ENCODE measurements at regions not wholly inside any gene's neighbourhood (a gene's known extent, or its start where the extent isn't known, plus 50 kb on each side); places are given as distances from the start of the nearest gene placed in this dataset.

DNA sequence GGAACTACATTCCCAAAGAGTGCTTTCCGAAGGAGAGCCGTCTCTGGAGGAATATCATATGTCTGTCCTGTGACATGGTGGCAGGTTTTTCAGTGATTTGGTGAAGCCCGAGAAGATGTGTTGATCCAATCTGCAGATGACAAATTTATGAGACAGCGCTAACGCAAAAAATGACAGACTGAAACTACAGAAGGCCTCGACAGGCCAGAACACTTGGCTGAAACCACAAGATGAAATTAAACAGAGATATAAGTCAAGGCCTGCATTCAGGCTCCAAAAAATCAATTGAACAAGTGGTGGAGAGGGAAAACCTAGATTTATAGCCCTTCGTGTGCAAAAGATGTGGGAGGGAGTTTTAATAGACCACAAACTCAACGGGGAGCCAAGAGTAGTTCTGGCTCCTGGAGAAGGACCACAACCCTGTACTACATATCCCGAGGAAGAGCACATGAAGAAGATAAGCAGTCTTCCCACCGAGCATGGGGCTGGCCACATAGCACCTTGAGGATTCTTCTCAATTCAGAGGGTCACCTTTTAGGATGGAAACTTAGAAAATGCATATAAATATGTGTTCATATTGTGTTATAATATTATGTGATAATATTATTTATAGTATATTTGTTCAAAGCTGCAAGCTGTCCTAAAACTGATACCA is 231.3 kb upstream of the PDE10A start:
- H3K4me3 ChIP-seq = no peak overlapping the region
- WGBS (ENCODE audit: insufficient coverage, low coverage, low lambda C conversion rate, missing lambda C conversion rate) = 58% methylated on average over 10 of the region's 10 CpGs
- no peak for TF ChIP-seq POLR2A (IDR thresholded peaks at IDR 0.05)
- TF ChIP-seq, protein P1, sequence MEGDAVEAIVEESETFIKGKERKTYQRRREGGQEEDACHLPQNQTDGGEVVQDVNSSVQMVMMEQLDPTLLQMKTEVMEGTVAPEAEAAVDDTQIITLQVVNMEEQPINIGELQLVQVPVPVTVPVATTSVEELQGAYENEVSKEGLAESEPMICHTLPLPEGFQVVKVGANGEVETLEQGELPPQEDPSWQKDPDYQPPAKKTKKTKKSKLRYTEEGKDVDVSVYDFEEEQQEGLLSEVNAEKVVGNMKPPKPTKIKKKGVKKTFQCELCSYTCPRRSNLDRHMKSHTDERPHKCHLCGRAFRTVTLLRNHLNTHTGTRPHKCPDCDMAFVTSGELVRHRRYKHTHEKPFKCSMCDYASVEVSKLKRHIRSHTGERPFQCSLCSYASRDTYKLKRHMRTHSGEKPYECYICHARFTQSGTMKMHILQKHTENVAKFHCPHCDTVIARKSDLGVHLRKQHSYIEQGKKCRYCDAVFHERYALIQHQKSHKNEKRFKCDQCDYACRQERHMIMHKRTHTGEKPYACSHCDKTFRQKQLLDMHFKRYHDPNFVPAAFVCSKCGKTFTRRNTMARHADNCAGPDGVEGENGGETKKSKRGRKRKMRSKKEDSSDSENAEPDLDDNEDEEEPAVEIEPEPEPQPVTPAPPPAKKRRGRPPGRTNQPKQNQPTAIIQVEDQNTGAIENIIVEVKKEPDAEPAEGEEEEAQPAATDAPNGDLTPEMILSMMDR (IDR thresholded peaks at IDR 0.05) = no peak
- intact Hi-C loops (cut with DNase I) = no loop called here
- H3K9me3 ChIP-seq = no peaks in the 10 kb centered on the region
- H3K4me1 ChIP-seq = no peaks in the 10 kb centered on the region
- ATAC-seq (no peak), DNase-seq (no peak)
- H3K36me3 ChIP-seq = no peaks in the 10 kb centered on the region
- no peak overlapping the region for H3K27ac ChIP-seq
- H3K27me3 ChIP-seq = no peaks in the 10 kb centered on the region

DNA sequence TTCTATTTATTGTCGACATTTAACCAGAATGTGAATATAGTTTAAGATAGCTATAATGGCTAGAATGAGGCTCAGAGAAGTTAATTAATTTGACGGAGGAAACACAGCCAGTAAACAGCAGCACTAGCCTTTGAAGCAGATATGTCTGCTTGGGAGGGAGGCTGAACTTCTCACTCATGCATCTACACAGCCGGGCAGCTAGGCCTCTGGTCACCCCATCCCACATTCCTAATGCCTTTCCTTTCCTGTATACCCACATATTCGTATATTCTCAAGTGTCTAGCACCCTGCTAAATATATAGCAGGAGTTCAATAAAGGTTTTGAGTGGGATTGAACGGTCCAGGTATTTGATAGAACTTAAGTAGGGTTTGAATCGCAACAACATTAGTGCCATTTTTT is 230.4 kb upstream of the PDE10A start:
- no peaks in the 10 kb centered on the region for H3K36me3 ChIP-seq
- whole genome bisulfite sequencing (ENCODE audit: insufficient coverage, low coverage, low lambda C conversion rate, missing lambda C conversion rate) = 60% methylated on average over 6 of the region's 6 CpGs
- intact Hi-C loops (cut with DNase I) = no loop called here
- H3K4me1 ChIP-seq = no peaks in the 10 kb centered on the region
- ATAC-seq (no peak), DNase-seq (no peak)
- H3K9me3 ChIP-seq = no peaks in the 10 kb centered on the region
- no peaks in the 10 kb centered on the region for H3K27me3 ChIP-seq
- TF ChIP-seq, protein P1 (IDR thresholded peaks at IDR 0.05) = no peak
- no peak overlapping the region for H3K27ac ChIP-seq
- no peak overlapping the region for H3K4me3 ChIP-seq

DNA sequence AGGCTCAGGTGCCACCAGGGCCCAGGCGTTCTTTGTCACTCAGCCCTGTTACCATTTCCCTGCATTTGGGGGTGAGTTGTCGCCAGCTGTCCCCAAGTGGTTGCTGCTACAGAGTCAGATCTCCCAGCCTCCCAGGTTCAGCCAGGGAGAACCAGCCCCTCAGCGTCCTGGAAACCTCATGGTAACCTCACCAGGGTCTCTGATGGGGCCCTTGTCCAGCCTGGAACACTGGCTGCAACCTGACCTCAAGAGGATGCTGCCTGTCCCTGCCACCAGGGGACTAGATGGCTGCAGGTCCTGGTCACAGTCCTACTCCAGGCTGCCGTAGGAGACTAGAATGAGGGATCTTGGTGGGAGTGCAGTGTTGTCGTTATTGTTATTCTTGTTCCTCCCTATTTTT is 228.3 kb upstream of the PDE10A start:
- no peaks in the 10 kb centered on the region for H3K36me3 ChIP-seq
- no peaks in the 10 kb centered on the region for H3K27me3 ChIP-seq
- no peak overlapping the region for H3K27ac ChIP-seq
- WGBS (ENCODE audit: insufficient coverage, low coverage, low lambda C conversion rate, missing lambda C conversion rate) = 52% methylated on average over 5 of the region's 5 CpGs
- no peaks in the 10 kb centered on the region for H3K4me1 ChIP-seq
- no peaks in the 10 kb centered on the region for H3K9me3 ChIP-seq
- TF ChIP-seq, protein P1 (IDR thresholded peaks at IDR 0.05) = no peak
- TF ChIP-seq POLR2A (IDR thresholded peaks at IDR 0.05) = no peak
- H3K4me3 ChIP-seq = no peak overlapping the region
- ATAC-seq = no peak
- DNase-seq = no peak
- intact Hi-C loops (cut with DNase I) = no loop called here

GRCh38 chr6:165890404-165890735 is 227.3 kb upstream of the PDE10A start:
- Histone ChIP-seq H3K27ac (no peak overlapping the region), H3K36me3 (no peaks in the 10 kb centered on the region), H3K9me3 (no peaks in the 10 kb centered on the region), H3K4me3 (no peak overlapping the region), H3K4me1 (no peaks in the 10 kb centered on the region), H3K27me3 (no peaks in the 10 kb centered on the region)
- ATAC-seq (no peak), DNase-seq (no peak)
- WGBS (ENCODE audit: insufficient coverage, low coverage, low lambda C conversion rate, missing lambda C conversion rate) = 31% methylated on average over 9 of the region's 9 CpGs
- intact Hi-C loops (cut with DNase I) = no loop called here
- TF ChIP-seq, protein P1 (IDR thresholded peaks at IDR 0.05) = no peak
- TF ChIP-seq POLR2A (IDR thresholded peaks at IDR 0.05) = no peak

Data from right lobe of liver (tissue), 6 donors.